NCI-H2081 (cell line): ENCODE measurements at regions not wholly inside any gene's neighbourhood (a gene's known extent, or its start where the extent isn't known, plus 50 kb on each side); places are given as distances from the start of the nearest gene placed in this dataset.

Experiments used
- DNase-seq, 2 experiments: peaks; one replicate each; lab custom pipeline; 2025; lab: John Stamatoyannopoulos, UW

- peak in 1 of 2 experiments; percentile 35 for DNase-seq
Observed at GRCh38 chr16:85293904-85294642, 181.8 kb upstream of the CIBAR2 start.

- no peak for DNase-seq
Observed at GRCh38 chr16:85294810-85295508, 182.7 kb upstream of the CIBAR2 start.

- peak in 1 of 2 experiments; percentile 14 for DNase-seq
Observed at GRCh38 chr16:85296859-85297660, 184.8 kb upstream of the CIBAR2 start.

GRCh38 chr16:85297881-85298280, 185.6 kb upstream of the CIBAR2 start:
- no peak for DNase-seq

- DNase-seq = no peak
Observed at GRCh38 chr16:85300406-85300968, 188.2 kb upstream of the CIBAR2 start.

- peak in 1 of 2 experiments; percentile 27 for DNase-seq
Observed at GRCh38 chr16:85301231-85301630, 189.0 kb upstream of the CIBAR2 start.

GRCh38 chr16:85302018-85302847, 190.0 kb upstream of the CIBAR2 start:
- no peak for DNase-seq

- DNase-seq = no peak
Observed at GRCh38 chr16:85302848-85303353, 190.6 kb upstream of the CIBAR2 start.

- DNase-seq = no peak
Observed at GRCh38 chr16:85303354-85303883, 191.1 kb upstream of the CIBAR2 start.

- DNase-seq = no peak
Observed at GRCh38 chr16:85304337-85304736, 192.1 kb upstream of the CIBAR2 start.

GRCh38 chr16:85306071-85306792, 194.0 kb upstream of the CIBAR2 start:
- no peak for DNase-seq

- DNase-seq = no peak
Observed at GRCh38 chr16:85306793-85307551, 194.7 kb upstream of the CIBAR2 start.

GRCh38 chr16:85307552-85308364, 195.5 kb upstream of the CIBAR2 start:
- no peak for DNase-seq

- no peak for DNase-seq
Observed at GRCh38 chr16:85308611-85309540, 196.6 kb upstream of the CIBAR2 start.

- DNase-seq = no peak
Observed at GRCh38 chr16:85309656-85310587, 197.7 kb upstream of the CIBAR2 start.

GRCh38 chr16:85310868-85311585, 198.8 kb upstream of the CIBAR2 start:
- DNase-seq = no peak
